Activated CD8-positive, alpha-beta T cell treated with anti-CD3 and anti-CD28 coated beads for 36 hours (primary cell): ENCODE measurements at regions not wholly inside any gene's neighbourhood (a gene's known extent, or its start where the extent isn't known, plus 50 kb on each side); places are given as distances from the start of the nearest gene placed in this dataset.

Experiments
- ATAC-seq: fragments of 200-7000 bp; cut with Tn5 transposase; one replicate; pipeline ENCODE4 v1.10.0; 2021; ENCODE audit warnings: mild to moderate bottlenecking, moderate library complexity
- CTCF ChIA-PET: fragments of 350-600 bp; sonication (Branson Sonifier 250); formaldehyde crosslinking; loops from one replicate; lab custom pipeline; 2021; ENCODE audit warnings: antibody characterized with exemption; lab: Charles Lee
- POLR2A ChIA-PET: fragments of 350-600 bp; sonication (Branson Sonifier 250); formaldehyde crosslinking; loops from one replicate; lab custom pipeline; 2021; ENCODE audit warnings: antibody characterized with exemption; lab: Charles Lee
- DNase-seq: peaks from one replicate; pipeline ENCODE4 v3.0.0-alpha.2; 2020
- H3K27ac Mint-ChIP-seq: one replicate; pipeline ENCODE4 v1.8.0; 2021; ENCODE audit warnings: mild to moderate bottlenecking, mixed read lengths
- H3K27me3 Mint-ChIP-seq: one replicate; pipeline ENCODE4 v1.8.0; 2021; ENCODE audit warnings: mixed read lengths
- H3K36me3 Mint-ChIP-seq: one replicate; pipeline ENCODE4 v1.8.0; 2021; ENCODE audit warnings: low read depth, mixed read lengths
- H3K4me1 Mint-ChIP-seq: one replicate; pipeline ENCODE4 v1.8.0; 2021; ENCODE audit warnings: low read depth, mixed read lengths
- H3K4me3 Mint-ChIP-seq: one replicate; pipeline ENCODE4 v1.8.0; 2021; ENCODE audit warnings: mild to moderate bottlenecking, moderate library complexity, mixed read lengths
- H3K9me3 Mint-ChIP-seq: one replicate; pipeline ENCODE4 v1.8.0; 2021; ENCODE audit warnings: mixed read lengths
- intact Hi-C: fragments of 100-400 bp; cut with micrococcal nuclease; formaldehyde crosslinking; loops from one replicate; pipeline ENCODE4 v1.10.0; 2022
- TF ChIP-seq, protein P1 (sequence below): fragments of 200-600 bp; IDR thresholded peaks from one replicate; pipeline ENCODE4 v1.8.0; 2022; ENCODE audit warnings: antibody characterized with exemption, mild to moderate bottlenecking

DNA sequence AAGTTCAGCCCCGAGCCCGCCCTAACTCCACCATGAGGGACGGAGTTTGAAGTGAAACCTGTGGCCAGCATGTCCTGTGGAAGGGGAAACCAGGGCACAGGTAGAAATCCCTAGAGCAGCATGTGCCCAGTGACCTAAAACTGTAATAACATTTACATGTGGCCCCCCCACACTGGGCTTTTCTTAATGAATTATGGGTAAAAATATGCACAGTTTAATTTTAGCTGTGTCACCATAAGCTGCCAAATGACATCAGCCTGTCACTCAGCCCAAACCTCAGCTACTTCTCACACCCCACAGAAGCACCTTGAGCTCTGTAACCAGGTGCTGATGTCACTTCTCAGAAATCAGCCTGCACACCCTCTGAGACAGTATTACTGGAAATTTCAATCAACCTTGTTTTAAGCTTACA, 50.0 kb upstream of the SLC19A1 start:
- TF ChIP-seq, protein P1, sequence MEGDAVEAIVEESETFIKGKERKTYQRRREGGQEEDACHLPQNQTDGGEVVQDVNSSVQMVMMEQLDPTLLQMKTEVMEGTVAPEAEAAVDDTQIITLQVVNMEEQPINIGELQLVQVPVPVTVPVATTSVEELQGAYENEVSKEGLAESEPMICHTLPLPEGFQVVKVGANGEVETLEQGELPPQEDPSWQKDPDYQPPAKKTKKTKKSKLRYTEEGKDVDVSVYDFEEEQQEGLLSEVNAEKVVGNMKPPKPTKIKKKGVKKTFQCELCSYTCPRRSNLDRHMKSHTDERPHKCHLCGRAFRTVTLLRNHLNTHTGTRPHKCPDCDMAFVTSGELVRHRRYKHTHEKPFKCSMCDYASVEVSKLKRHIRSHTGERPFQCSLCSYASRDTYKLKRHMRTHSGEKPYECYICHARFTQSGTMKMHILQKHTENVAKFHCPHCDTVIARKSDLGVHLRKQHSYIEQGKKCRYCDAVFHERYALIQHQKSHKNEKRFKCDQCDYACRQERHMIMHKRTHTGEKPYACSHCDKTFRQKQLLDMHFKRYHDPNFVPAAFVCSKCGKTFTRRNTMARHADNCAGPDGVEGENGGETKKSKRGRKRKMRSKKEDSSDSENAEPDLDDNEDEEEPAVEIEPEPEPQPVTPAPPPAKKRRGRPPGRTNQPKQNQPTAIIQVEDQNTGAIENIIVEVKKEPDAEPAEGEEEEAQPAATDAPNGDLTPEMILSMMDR = no peak
- ChIA-PET CTCF (interaction anchor here (0.8 to 1.4 kb wide), 5 partner anchors 10 to 176 kb away, joined by 3 to 5 read pairs (median 3); no protein-coding TSS in a partner anchor), POLR2A (interaction anchor here (0.5 to 2.0 kb wide), 6 partner anchors 14 to 176 kb away, joined by 3 to 8 read pairs (median 4); partner anchors contain the start of gene SLC19A1)
- DNase-seq (peak; percentile 92), ATAC-seq (peak; percentile 74)
- Mint-ChIP-seq H3K27me3 (peaks cover 8% of the 10 kb centered on the region), H3K4me1 (peaks cover 30% of the 10 kb centered on the region), H3K4me3 (no peak overlapping the region), H3K36me3 (peaks cover 2% of the 10 kb centered on the region), H3K9me3 (peaks cover 5% of the 10 kb centered on the region), H3K27ac (peak overlapping the region; percentile 87)
- intact Hi-C loops = no loop called here

DNA sequence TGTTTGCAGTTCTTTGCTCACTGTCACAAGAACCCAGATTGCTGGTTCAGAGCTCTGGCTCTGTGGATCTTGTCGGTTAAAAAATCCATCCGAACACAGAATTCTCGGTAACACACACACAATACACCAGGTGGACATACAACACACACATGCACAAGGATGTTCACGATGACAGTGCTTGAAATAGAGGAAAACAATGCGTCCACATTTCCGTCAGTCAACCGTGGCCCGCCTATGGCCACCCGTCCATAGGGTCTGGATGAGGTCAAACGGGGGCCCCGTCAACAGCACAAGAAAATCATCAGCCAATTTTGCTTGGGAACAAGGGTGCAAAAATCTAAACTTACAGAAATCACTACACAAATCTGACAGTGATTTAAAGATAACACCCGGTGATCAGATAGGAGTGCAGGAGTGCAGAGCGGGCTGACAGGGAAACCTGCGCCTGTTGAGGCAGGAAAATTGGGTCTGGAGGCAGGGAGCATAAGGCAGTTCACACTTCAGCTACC, 50.4 kb upstream of the SLC19A1 start:
- Mint-ChIP-seq H3K4me1 (peaks cover 30% of the 10 kb centered on the region), H3K27ac (peak overlapping the region; percentile 87), H3K4me3 (no peak overlapping the region), H3K9me3 (peaks cover 3% of the 10 kb centered on the region), H3K27me3 (peaks cover 6% of the 10 kb centered on the region), H3K36me3 (no peaks in the 10 kb centered on the region)
- TF ChIP-seq, protein P1 = no peak
- CTCF ChIA-PET = interaction anchor here (0.8 to 1.4 kb wide), 5 partner anchors 9 to 176 kb away, joined by 3 to 5 read pairs (median 3); no protein-coding TSS in a partner anchor
- no peak for ATAC-seq
- DNase-seq = no peak
- intact Hi-C loops = no loop called here
- POLR2A ChIA-PET = interaction anchor here (0.5 to 2.0 kb wide), 6 partner anchors 14 to 176 kb away, joined by 3 to 8 read pairs (median 4); partner anchors contain the start of gene SLC19A1

DNA sequence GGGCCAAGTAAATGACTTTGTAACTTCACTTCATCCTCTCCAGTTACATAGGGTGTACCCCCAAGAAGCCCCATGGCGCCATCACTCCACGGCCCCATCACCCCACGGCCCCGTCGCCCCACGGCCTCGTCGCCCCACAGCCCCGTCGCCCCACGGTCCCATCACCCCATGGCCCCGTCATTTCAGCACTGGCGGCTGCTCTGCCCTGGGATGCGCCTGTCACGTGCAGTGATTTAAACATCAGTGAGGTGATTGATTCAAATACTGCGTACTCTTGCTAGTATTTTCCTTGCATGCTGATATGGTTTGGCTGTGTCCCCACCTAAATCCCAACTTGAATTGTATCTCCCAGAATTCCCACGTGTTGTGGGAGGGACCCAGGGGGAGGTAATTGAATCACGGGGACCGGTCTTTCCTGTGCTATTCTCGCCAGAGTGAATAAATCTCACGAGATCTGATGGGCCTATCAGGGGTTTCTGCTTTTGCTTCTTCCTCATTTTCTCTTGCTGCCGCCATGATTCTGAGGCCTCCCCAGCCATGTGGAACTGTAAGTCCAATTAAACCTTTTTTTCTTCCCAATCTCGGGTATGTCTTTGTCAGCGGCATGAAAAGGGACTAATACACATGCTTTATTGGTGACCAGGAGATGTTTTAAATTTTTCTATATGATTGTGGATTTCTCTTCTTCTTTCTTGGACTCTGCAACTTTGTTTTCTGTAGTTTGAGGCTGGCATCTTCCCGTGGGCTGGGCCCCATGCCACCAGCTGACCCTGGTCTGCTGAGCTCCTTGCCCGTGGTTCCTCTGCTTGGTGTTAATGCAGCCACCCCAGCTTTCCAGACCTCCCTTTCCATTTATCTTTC, 50.1 kb upstream of the PCBP3 start:
- no peaks in the 10 kb centered on the region for H3K9me3 Mint-ChIP-seq
- H3K27me3 Mint-ChIP-seq = peaks cover 5% of the 10 kb centered on the region
- no peak overlapping the region for H3K4me3 Mint-ChIP-seq
- TF ChIP-seq, protein P1 = no peak
- ChIA-PET CTCF (interaction anchor here (0.8 to 1.2 kb wide), 2 partner anchors 19 to 39 kb away, joined by 3 read pairs; no protein-coding TSS in a partner anchor), POLR2A (interaction anchor here (1.1 to 2.0 kb wide), 3 partner anchors 37 to 175 kb away, joined by 3 to 8 read pairs (median 6); no protein-coding TSS in a partner anchor)
- DNase-seq = no peak
- intact Hi-C loops = no loop called here
- ATAC-seq = no peak
- H3K36me3 Mint-ChIP-seq = no peaks in the 10 kb centered on the region
- peak overlapping the region; percentile 87 for H3K27ac Mint-ChIP-seq
- peaks cover 27% of the 10 kb centered on the region for H3K4me1 Mint-ChIP-seq
